ENCODE measurements at regions not wholly inside any gene's neighbourhood (a gene's known extent, or its start where the extent isn't known, plus 50 kb on each side); places are given as distances from the start of the nearest gene placed in this dataset.

GRCh38 chr2:5984946-5985345, 292.8 kb downstream of the SOX11 start:
- TF ChIP-seq CTCF (IDR thresholded peaks at IDR 0.05) (no peak), EZH2 (IDR thresholded peaks at IDR 0.05; ENCODE audit: borderline replicate concordance, insufficient read depth, low read depth, low read length, poor library complexity, severe bottlenecking) (no peak)

Measured in B cell (primary cell).